SU-DHL-6 (cell line): ENCODE measurements at regions not wholly inside any gene's neighbourhood (a gene's known extent, or its start where the extent isn't known, plus 50 kb on each side); places are given as distances from the start of the nearest gene placed in this dataset.
A peak's percentile ranks its signal among the peaks of the same experiment; 100 is the strongest.

Source experiments
- H2AFZ ChIP-seq: fragments of 200-600 bp; sonication (generic); 2 replicates; pipeline ENCODE4 v1.6.1; 2014; ENCODE audit warnings: low read depth, mild to moderate bottlenecking, moderate library complexity, mixed read lengths, antibody characterized with exemption, low read length; ENCODE audit not compliant: severe bottlenecking
- H3F3A ChIP-seq: fragments of 200-600 bp; shearing (Covaris generic); 2 replicates; pipeline ENCODE4 v1.6.0; 2016; ENCODE audit warnings: antibody characterized with exemption, mild to moderate bottlenecking; ENCODE audit not compliant: insufficient read depth
- H3K27ac ChIP-seq: fragments of 200-600 bp; sonication (generic); 2 replicates; pipeline ENCODE4 v1.5.1; 2016; ENCODE audit warnings: low read depth, mild to moderate bottlenecking, low read length, moderate library complexity, mixed read lengths
- H3K27me3 ChIP-seq: fragments of 200-600 bp; sonication (generic), shearing (Covaris generic); 2 replicates; pipeline ENCODE4 v1.6.0; 2014; ENCODE audit warnings: mild to moderate bottlenecking, low read length
- H3K36me3 ChIP-seq: fragments of 200-600 bp; sonication (generic); 2 replicates; pipeline ENCODE4 v1.6.1; 2014; ENCODE audit warnings: mild to moderate bottlenecking, low read length, mixed read lengths
- H3K4me2 ChIP-seq: fragments of 300-600, 200-600 bp; shearing (Covaris generic), sonication (generic); 2 replicates; pipeline ENCODE4 v1.6.0; 2014; ENCODE audit warnings: low read length, low read depth, mild to moderate bottlenecking; ENCODE audit not compliant: poor library complexity, severe bottlenecking
- H3K4me3 ChIP-seq: fragments of 200-600 bp; sonication (generic); 2 replicates; pipeline ENCODE4 v1.5.1; 2014; ENCODE audit warnings: antibody characterized with exemption, low read length, mild to moderate bottlenecking, mixed read lengths; ENCODE audit not compliant: insufficient read depth, poor library complexity, severe bottlenecking
- H3K79me2 ChIP-seq: fragments of 200-600 bp; sonication (generic); 2 replicates; pipeline ENCODE4 v1.6.1; 2014; ENCODE audit warnings: mild to moderate bottlenecking, low read length, moderate library complexity; ENCODE audit not compliant: insufficient read depth
- H3K9ac ChIP-seq: fragments of 200-600 bp; sonication (generic); 2 replicates; pipeline ENCODE4 v1.7.0; 2014; ENCODE audit warnings: mild to moderate bottlenecking, low read length
- H3K9me2 ChIP-seq: fragments of 200-600 bp; sonication (generic); replicated peaks from 2 replicates; pipeline ENCODE4 v1.6.1; 2014; ENCODE audit warnings: low read length; ENCODE audit not compliant: insufficient read depth
- H3K9me3 ChIP-seq: fragments of 200-600 bp; sonication (generic); 2 replicates; pipeline ENCODE4 v1.6.1; 2014; ENCODE audit warnings: low read length, mixed read lengths; ENCODE audit not compliant: insufficient read depth
- H4K20me1 ChIP-seq: fragments of 200-600 bp; sonication (generic); 2 replicates; pipeline ENCODE4 v1.6.1; 2014; ENCODE audit warnings: low read depth, mild to moderate bottlenecking, antibody characterized with exemption, low read length, moderate library complexity, mixed read lengths
- EZH2phosphoT487 ChIP-seq: fragments of 200-600 bp; sonication (generic), shearing (Covaris generic); conservative IDR thresholded peaks from 2 replicates; pipeline ENCODE4 v1.6.1; 2018; ENCODE audit warnings: mild to moderate bottlenecking, antibody characterized with exemption, low read length, moderate library complexity, mixed read lengths
- TF ChIP-seq, protein P1 (sequence below): fragments of 200-600 bp; sonication (generic); IDR thresholded peaks from one replicate; pipeline ENCODE4 v1.5.1; 2017; ENCODE audit warnings: antibody characterized with exemption, mild to moderate bottlenecking, low read length, moderate library complexity; ENCODE audit not compliant: insufficient read depth, poor library complexity, severe bottlenecking

DNA sequence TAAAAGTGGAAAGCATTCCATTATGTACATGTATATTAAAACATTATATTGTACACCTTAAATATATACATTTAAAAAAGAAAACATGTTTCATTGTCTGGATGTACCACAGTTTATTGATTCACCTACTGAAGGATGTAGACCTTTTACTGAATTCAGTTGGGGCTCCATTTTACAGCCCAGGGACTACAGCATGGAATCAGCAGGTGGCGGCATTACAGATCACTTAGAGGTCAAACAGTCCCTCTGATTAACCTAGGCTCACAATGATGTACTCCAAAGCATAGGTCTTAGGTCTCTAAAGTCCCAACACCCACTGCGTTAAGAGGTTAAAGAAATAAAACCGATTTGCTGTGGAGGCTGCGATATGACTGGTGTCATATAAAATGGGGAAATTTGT lies 490.9 kb downstream of the SHISA9 start:
- Histone ChIP-seq H3K9me2 (no peaks in the 10 kb centered on the region), H4K20me1 (no peaks in the 10 kb centered on the region), H3K9ac (peak overlapping the region; percentile 85), H2AFZ (peak overlapping the region; percentile 44), H3K27ac (peak overlapping the region; percentile 100), H3K4me3 (peak overlapping the region; percentile 13), H3K79me2 (no peaks in the 10 kb centered on the region), H3F3A (peaks cover 24% of the 10 kb centered on the region), H3K27me3 (no peaks in the 10 kb centered on the region), H3K4me2 (peak overlapping the region; percentile 96), H3K9me3 (no peaks in the 10 kb centered on the region), H3K36me3 (no peaks in the 10 kb centered on the region)
- TF ChIP-seq, protein P1, sequence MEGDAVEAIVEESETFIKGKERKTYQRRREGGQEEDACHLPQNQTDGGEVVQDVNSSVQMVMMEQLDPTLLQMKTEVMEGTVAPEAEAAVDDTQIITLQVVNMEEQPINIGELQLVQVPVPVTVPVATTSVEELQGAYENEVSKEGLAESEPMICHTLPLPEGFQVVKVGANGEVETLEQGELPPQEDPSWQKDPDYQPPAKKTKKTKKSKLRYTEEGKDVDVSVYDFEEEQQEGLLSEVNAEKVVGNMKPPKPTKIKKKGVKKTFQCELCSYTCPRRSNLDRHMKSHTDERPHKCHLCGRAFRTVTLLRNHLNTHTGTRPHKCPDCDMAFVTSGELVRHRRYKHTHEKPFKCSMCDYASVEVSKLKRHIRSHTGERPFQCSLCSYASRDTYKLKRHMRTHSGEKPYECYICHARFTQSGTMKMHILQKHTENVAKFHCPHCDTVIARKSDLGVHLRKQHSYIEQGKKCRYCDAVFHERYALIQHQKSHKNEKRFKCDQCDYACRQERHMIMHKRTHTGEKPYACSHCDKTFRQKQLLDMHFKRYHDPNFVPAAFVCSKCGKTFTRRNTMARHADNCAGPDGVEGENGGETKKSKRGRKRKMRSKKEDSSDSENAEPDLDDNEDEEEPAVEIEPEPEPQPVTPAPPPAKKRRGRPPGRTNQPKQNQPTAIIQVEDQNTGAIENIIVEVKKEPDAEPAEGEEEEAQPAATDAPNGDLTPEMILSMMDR = peak; percentile 11
- TF ChIP-seq EZH2phosphoT487 = no peak

DNA sequence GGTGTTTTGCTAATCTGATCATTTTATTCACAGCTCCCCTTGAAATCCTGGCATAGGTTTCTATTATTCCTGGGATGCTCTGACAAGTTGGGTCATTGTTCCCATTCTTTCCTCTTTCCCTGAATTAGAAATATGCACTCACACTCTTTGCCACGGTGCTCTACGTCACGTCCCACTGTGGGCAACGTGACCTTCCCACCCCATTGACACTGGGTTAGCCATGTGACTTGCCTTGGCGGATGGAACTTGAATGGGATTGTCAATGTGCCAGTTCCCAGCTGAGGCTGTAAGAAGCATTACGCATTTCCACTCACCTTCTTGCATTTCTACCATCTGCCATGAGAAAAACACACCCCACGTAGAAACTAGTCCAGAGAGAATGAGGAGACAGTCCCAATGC lies 492.4 kb downstream of the SHISA9 start:
- H3K4me2 ChIP-seq = no peak overlapping the region
- no peaks in the 10 kb centered on the region for H4K20me1 ChIP-seq
- H2AFZ ChIP-seq = peak overlapping the region; percentile 53
- no peaks in the 10 kb centered on the region for H3K9me2 ChIP-seq
- H3K36me3 ChIP-seq = no peaks in the 10 kb centered on the region
- TF ChIP-seq, protein P1 = no peak
- no peak for TF ChIP-seq EZH2phosphoT487
- no peak overlapping the region for H3K27ac ChIP-seq
- H3K27me3 ChIP-seq = no peaks in the 10 kb centered on the region
- no peak overlapping the region for H3K9ac ChIP-seq
- no peak overlapping the region for H3K4me3 ChIP-seq
- peaks cover 24% of the 10 kb centered on the region for H3F3A ChIP-seq
- H3K9me3 ChIP-seq = no peaks in the 10 kb centered on the region
- H3K79me2 ChIP-seq = no peaks in the 10 kb centered on the region

GRCh38 chr16:13394488-13394887 lies 493.1 kb downstream of the SHISA9 start:
- H3K36me3 ChIP-seq = no peaks in the 10 kb centered on the region
- H2AFZ ChIP-seq = peak overlapping the region; percentile 53
- TF ChIP-seq, protein P1 = no peak
- TF ChIP-seq EZH2phosphoT487 = no peak
- no peak overlapping the region for H3K4me3 ChIP-seq
- no peaks in the 10 kb centered on the region for H3K9me3 ChIP-seq
- no peaks in the 10 kb centered on the region for H4K20me1 ChIP-seq
- H3K9ac ChIP-seq = no peak overlapping the region
- no peak overlapping the region for H3K4me2 ChIP-seq
- no peaks in the 10 kb centered on the region for H3K27me3 ChIP-seq
- H3K9me2 ChIP-seq = no peaks in the 10 kb centered on the region
- no peak overlapping the region for H3K27ac ChIP-seq
- peaks cover 18% of the 10 kb centered on the region for H3F3A ChIP-seq
- no peaks in the 10 kb centered on the region for H3K79me2 ChIP-seq
